K562 (cell line): ENCODE measurements at regions not wholly inside any gene's neighbourhood (a gene's known extent, or its start where the extent isn't known, plus 50 kb on each side); places are given as distances from the start of the nearest gene placed in this dataset.

Experiments used
- ATAC-seq: fragments of 200-7000 bp; cut with Tn5 transposase; 3 replicates; pipeline ENCODE4 v1.9.1; 2020; ENCODE audit warnings: moderate library complexity
- BruUV-seq: library from RNA; stranded (reverse); fragments of 400-500 nt; replicated peaks from 2 replicates; lab custom pipeline; 2021; lab: Mats Ljungman, UMichigan
- CTCF ChIA-PET: fragments of 300-600 bp; formaldehyde crosslinking; extraction: SDS; loops from one replicate; lab custom pipeline; 2021; ENCODE audit warnings: low intra/inter-chr PET ratio; lab: Yijun Ruan, JAX
- POLR2A ChIA-PET: fragments of 300-600, 350-650 bp; sonication (Branson Sonifier 250); formaldehyde crosslinking; extraction: SDS; loops from one replicate; lab custom pipeline; 2021; ENCODE audit warnings: antibody characterized with exemption, inconsistent platforms; lab: Yijun Ruan, JAX
- DNase-seq, 4 experiments: peaks; one replicate each; pipeline versions ENCODE4 v3.0.0 to v3.0.0-alpha.2; 2011 to 2018; ENCODE audit warnings: low spot score in 3 of 4, mixed read lengths in 3 of 4; ENCODE audit errors: extremely low read depth in 1 of 4
- FAIRE-seq: peaks from 2 replicates; lab custom pipeline; 2011; peaks lifted over from hg19 to GRCh38; lab: Jason Lieb, UNC
- H2AFZ ChIP-seq: 2 replicates; pipeline ENCODE4 v1.6.0; 2011; ENCODE audit warnings: low read depth, low read length, control low read depth, inconsistent platforms
- H3K27ac ChIP-seq: fragments of 200-600 bp; 3 replicates; pipeline ENCODE4 v1.8.0; 2011; ENCODE audit warnings: low read depth, mild to moderate bottlenecking, control low read depth, inconsistent platforms, low read length, moderate library complexity, mixed read lengths; ENCODE audit errors: extremely low read depth
- H3K27me3 ChIP-seq, 2 experiments: fragments of 300-600 bp in 1 of 2; 2 replicates in 1 of 2; 3 replicates in 1 of 2; pipeline versions ENCODE4 v1.6.0 to v1.8.0; 2011; ENCODE audit warnings: inconsistent platforms in 2 of 2, low read length in 2 of 2, mild to moderate bottlenecking in 1 of 2, mixed read lengths in 1 of 2, moderate library complexity in 1 of 2; ENCODE audit not compliant: control insufficient read depth in 2 of 2, insufficient read depth in 2 of 2
- H3K36me3 ChIP-seq: fragments of 300-600 bp; 3 replicates; pipeline ENCODE4 v1.8.0; 2011; ENCODE audit warnings: mild to moderate bottlenecking, low read length, inconsistent platforms; ENCODE audit not compliant: control insufficient read depth, insufficient read depth
- H3K4me1 ChIP-seq, 2 experiments: fragments of 200-600 bp in 1 of 2; replicated peaks in 1 of 2; 2 replicates in 1 of 2; 3 replicates in 1 of 2; pipeline versions ENCODE4 v1.5.1 to v1.8.0; 2011; ENCODE audit warnings: inconsistent platforms in 2 of 2, low read length in 2 of 2, mild to moderate bottlenecking in 1 of 2, mixed read lengths in 1 of 2, moderate library complexity in 1 of 2; ENCODE audit not compliant: control insufficient read depth in 2 of 2, insufficient read depth in 2 of 2
- H3K4me2 ChIP-seq: 2 replicates; pipeline ENCODE4 v1.6.1; 2011; ENCODE audit warnings: low read length, control low read depth, inconsistent platforms, mixed read lengths; ENCODE audit not compliant: insufficient read depth
- H3K4me3 ChIP-seq: fragments of 200-600 bp; sonication (generic), shearing (Covaris generic); 2 replicates; pipeline ENCODE4 v1.5.1; 2016; ENCODE audit warnings: control low read depth, inconsistent platforms
- H3K79me2 ChIP-seq: fragments of 200-600 bp; 3 replicates; pipeline ENCODE4 v1.8.0; 2011; ENCODE audit warnings: low read length, inconsistent platforms; ENCODE audit not compliant: control insufficient read depth, insufficient read depth
- H3K9ac ChIP-seq, 2 experiments: 2 replicates each; pipeline versions ENCODE4 v1.6.0 to v1.6.1; 2011; ENCODE audit warnings: low read depth in 2 of 2, low read length in 2 of 2, control low read depth in 1 of 2, inconsistent platforms in 1 of 2, mild to moderate bottlenecking in 1 of 2, mixed read lengths in 1 of 2; ENCODE audit not compliant: insufficient read depth in 1 of 2
- H3K9me1 ChIP-seq: one replicate; pipeline ENCODE4 v1.6.0; 2011; ENCODE audit warnings: inconsistent platforms, mild to moderate bottlenecking, low read length, moderate library complexity; ENCODE audit not compliant: control insufficient read depth, insufficient read depth
- H3K9me3 ChIP-seq: replicated peaks from 2 replicates; pipeline ENCODE4 v1.5.1; 2011; ENCODE audit warnings: low read depth, low read length, inconsistent platforms; ENCODE audit not compliant: control insufficient read depth, insufficient read depth
- H4K20me1 ChIP-seq: replicated peaks from 2 replicates; pipeline ENCODE4 v1.6.1; 2011; ENCODE audit warnings: low read length, inconsistent platforms, mixed read lengths; ENCODE audit not compliant: control insufficient read depth, insufficient read depth
- ETS2 ChIP-seq: IDR thresholded peaks from 2 replicates; pipeline ENCODE4 v1.6.1; 2016; ENCODE audit warnings: borderline replicate concordance, missing genetic modification characterization, mild to moderate bottlenecking, moderate library complexity, missing compliant biosample characterization; ENCODE audit not compliant: poor library complexity, severe bottlenecking
- FOXJ2 ChIP-seq: fragments of 200-800 bp; sonication (Bioruptor generic); IDR thresholded peaks from 2 replicates; pipeline ENCODE4 v1.6.1; 2016; ENCODE audit warnings: missing genetic modification characterization, missing compliant biosample characterization
- IFI16 ChIP-seq: fragments of 250-450 bp; sonication (Bioruptor Pico); IDR thresholded peaks from 2 replicates; pipeline ENCODE4 v2.1.2; 2022; ENCODE audit warnings: mild to moderate bottlenecking, inconsistent platforms
- KLF10 ChIP-seq: fragments of 250-450 bp; sonication (Bioruptor Pico); IDR thresholded peaks from 2 replicates; pipeline ENCODE4 v1.6.1; 2021; ENCODE audit warnings: matching md5 sums
- MAFK ChIP-seq: IDR thresholded peaks from 2 replicates; pipeline ENCODE4 v1.6.1; 2011; ENCODE audit warnings: low read length, improper control_type of control experiment
- RB1 ChIP-seq: fragments of 450-650 bp; IDR thresholded peaks from 2 replicates; pipeline ENCODE4 v1.6.1; 2017; ENCODE audit warnings: low read depth, mild to moderate bottlenecking
- STAT5B ChIP-seq: fragments of 250-450 bp; sonication (Bioruptor Pico); IDR thresholded peaks from 2 replicates; pipeline ENCODE4 v1.8.0; 2021; ENCODE audit warnings: mild to moderate bottlenecking, inconsistent platforms
- TARDBP ChIP-seq: fragments of 450-650 bp; IDR thresholded peaks from 2 replicates; pipeline ENCODE4 v1.6.1; 2016
- ZNF12 ChIP-seq: sonication (generic); formaldehyde crosslinking; IDR thresholded peaks from 2 replicates; pipeline ENCODE4 v1.4.0; 2020; ENCODE audit warnings: mild to moderate bottlenecking, missing genetic modification reagents
- WGBS: fragments of 100-300 bp; shearing (Covaris generic); methylation state at CpG from one replicate; pipeline ENCODE4 v1.1.6; 2016; ENCODE audit warnings: low coverage, mixed read lengths; ENCODE audit not compliant: insufficient coverage; ENCODE audit errors: missing lambda C conversion rate; 5-methylcytosine and 5-hydroxymethylcytosine counted together
- in situ Hi-C: fragments of 300-500 bp; cut with MboI; formaldehyde crosslinking; loops from 4 replicates; pipeline ENCODE4 v1.15.0; 2018; ENCODE audit warnings: inconsistent platforms, mixed read lengths
- intact Hi-C: fragments of 100-400 bp; cut with micrococcal nuclease; formaldehyde crosslinking; loops from 2 replicates; pipeline ENCODE4 v1.14.2; 2022
- TF ChIP-seq, protein P1 (sequence below): fragments of 450-650 bp; IDR thresholded peaks from 2 replicates; pipeline ENCODE4 v1.6.1; 2018; ENCODE audit warnings: mild to moderate bottlenecking, low read depth; ENCODE audit not compliant: partially characterized antibody
- TF ChIP-seq, protein P2 (sequence below): fragments of 450-650 bp; IDR thresholded peaks from 2 replicates; pipeline ENCODE4 v1.6.1; 2014; ENCODE audit warnings: low read depth, mild to moderate bottlenecking, moderate library complexity, borderline replicate concordance
- TF ChIP-seq, protein P3 (sequence below): fragments of 450-650 bp; IDR thresholded peaks from 2 replicates; pipeline ENCODE4 v1.6.1; 2016; ENCODE audit warnings: missing biosample characterization, missing genetic modification characterization

- Histone ChIP-seq H3K4me2 (no peak overlapping the region), H3K27ac (no peak overlapping the region), H2AFZ (no peak overlapping the region), H3K79me2 (no peaks in the 10 kb centered on the region), H3K36me3 (no peaks in the 10 kb centered on the region), H4K20me1 (no peaks in the 10 kb centered on the region), H3K9me1 (no peaks in the 10 kb centered on the region), H3K27me3 (no peaks in the 10 kb centered on the region), H3K4me1 (no peaks in the 10 kb centered on the region), H3K9me3 (no peaks in the 10 kb centered on the region), H3K9ac (no peak overlapping the region), H3K4me3 (no peak overlapping the region)
- in situ Hi-C loops (no loop called here), intact Hi-C loops (no loop called here)
- ChIA-PET POLR2A (no interaction called here), CTCF (no interaction called here)
- WGBS, result 0% methylated on average over 1 of the region's 1 CpG
- ATAC-seq, result no peak
- TF ChIP-seq, protein P1, sequence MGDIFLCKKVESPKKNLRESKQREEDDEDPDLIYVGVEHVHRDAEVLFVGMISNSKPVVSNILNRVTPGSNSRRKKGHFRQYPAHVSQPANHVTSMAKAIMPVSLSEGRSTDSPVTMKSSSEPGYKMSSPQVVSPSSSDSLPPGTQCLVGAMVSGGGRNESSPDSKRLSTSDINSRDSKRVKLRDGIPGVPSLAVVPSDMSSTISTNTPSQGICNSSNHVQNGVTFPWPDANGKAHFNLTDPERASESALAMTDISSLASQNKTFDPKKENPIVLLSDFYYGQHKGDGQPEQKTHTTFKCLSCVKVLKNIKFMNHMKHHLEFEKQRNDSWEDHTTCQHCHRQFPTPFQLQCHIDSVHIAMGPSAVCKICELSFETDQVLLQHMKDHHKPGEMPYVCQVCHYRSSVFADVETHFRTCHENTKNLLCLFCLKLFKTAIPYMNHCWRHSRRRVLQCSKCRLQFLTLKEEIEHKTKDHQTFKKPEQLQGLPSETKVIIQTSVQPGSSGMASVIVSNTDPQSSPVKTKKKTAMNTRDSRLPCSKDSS, result no peak
- TF ChIP-seq FOXJ2 (tag), result no peak
- TF ChIP-seq TARDBP, result no peak
- no peak for TF ChIP-seq MAFK
- TF ChIP-seq ZNF12 (CRISPR knock-in tag), result no peak
- TF ChIP-seq IFI16, result no peak
- TF ChIP-seq, protein P2, sequence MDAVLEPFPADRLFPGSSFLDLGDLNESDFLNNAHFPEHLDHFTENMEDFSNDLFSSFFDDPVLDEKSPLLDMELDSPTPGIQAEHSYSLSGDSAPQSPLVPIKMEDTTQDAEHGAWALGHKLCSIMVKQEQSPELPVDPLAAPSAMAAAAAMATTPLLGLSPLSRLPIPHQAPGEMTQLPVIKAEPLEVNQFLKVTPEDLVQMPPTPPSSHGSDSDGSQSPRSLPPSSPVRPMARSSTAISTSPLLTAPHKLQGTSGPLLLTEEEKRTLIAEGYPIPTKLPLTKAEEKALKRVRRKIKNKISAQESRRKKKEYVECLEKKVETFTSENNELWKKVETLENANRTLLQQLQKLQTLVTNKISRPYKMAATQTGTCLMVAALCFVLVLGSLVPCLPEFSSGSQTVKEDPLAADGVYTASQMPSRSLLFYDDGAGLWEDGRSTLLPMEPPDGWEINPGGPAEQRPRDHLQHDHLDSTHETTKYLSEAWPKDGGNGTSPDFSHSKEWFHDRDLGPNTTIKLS, result no peak
- TF ChIP-seq, protein P3, sequence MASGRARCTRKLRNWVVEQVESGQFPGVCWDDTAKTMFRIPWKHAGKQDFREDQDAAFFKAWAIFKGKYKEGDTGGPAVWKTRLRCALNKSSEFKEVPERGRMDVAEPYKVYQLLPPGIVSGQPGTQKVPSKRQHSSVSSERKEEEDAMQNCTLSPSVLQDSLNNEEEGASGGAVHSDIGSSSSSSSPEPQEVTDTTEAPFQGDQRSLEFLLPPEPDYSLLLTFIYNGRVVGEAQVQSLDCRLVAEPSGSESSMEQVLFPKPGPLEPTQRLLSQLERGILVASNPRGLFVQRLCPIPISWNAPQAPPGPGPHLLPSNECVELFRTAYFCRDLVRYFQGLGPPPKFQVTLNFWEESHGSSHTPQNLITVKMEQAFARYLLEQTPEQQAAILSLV (tag), result no peak
- TF ChIP-seq STAT5B (CRISPR knock-in tag), result no peak
- no peak for TF ChIP-seq KLF10
- no peak for TF ChIP-seq ETS2 (tag)
- TF ChIP-seq RB1, result no peak
- no peak for FAIRE-seq
- BruUV-seq, result no TSS peak
- no peak for DNase-seq
Observed at GRCh38 chr11:28726432-28726831, 618.2 kb downstream of the METTL15 start.
